PFSK-1 (cell line): ENCODE measurements at regions not wholly inside any gene's neighbourhood (a gene's known extent, or its start where the extent isn't known, plus 50 kb on each side); places are given as distances from the start of the nearest gene placed in this dataset.

Experiments
- FOXP2 ChIP-seq: optimal IDR thresholded peaks from 2 replicates; pipeline ENCODE3; 2011; ENCODE audit warnings: borderline replicate concordance, control low read depth, inconsistent platforms; ENCODE audit not compliant: insufficient read depth; ENCODE audit errors: extremely low read length, extremely low read depth
- POLR2AphosphoS5 ChIP-seq: IDR thresholded peaks from 2 replicates; pipeline ENCODE4 v1.6.1; 2012; ENCODE audit warnings: low read depth, mild to moderate bottlenecking, control low read depth, low read length, moderate library complexity
- SIN3A ChIP-seq: IDR thresholded peaks from 2 replicates; pipeline ENCODE4 v1.6.1; 2012; ENCODE audit warnings: mild to moderate bottlenecking, low read length, moderate library complexity, borderline replicate concordance; ENCODE audit not compliant: insufficient read depth
- TAF1 ChIP-seq: IDR thresholded peaks from 2 replicates; pipeline ENCODE4 v1.6.1; 2012; ENCODE audit warnings: low read length, control low read depth, borderline replicate concordance; ENCODE audit not compliant: insufficient read depth
- TF ChIP-seq, protein P1 (sequence below), 2 experiments: IDR thresholded peaks; 2 replicates each; pipeline versions ENCODE4 v1.6.1 to v1.8.0; 2011 to 2012; ENCODE audit warnings: low read depth in 2 of 2, low read length in 2 of 2, control low read depth in 1 of 2, inconsistent platforms in 1 of 2, mild to moderate bottlenecking in 1 of 2, moderate library complexity in 1 of 2; ENCODE audit not compliant: insufficient read depth in 1 of 2

DNA sequence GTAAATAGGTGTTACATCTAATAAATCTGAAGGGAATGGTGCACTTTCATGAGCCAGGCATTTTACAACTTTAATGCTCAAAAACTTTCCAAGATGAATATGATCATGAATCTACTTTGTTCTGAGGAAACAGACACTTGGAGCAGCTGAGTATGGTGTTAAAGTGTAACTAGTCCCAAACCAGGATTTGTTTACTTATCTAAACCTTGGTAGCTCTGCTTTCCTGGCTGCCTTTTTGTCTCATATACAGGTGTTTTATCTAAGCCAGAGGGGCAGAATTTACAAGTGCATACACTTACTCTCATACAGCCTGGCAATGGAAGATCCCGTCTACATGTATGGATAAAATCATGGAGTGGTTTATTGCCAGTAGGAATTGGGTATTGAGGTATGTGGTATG, 171.5 kb downstream of the FAT3 start:
- TF ChIP-seq TAF1: no peak
- TF ChIP-seq, protein P1, sequence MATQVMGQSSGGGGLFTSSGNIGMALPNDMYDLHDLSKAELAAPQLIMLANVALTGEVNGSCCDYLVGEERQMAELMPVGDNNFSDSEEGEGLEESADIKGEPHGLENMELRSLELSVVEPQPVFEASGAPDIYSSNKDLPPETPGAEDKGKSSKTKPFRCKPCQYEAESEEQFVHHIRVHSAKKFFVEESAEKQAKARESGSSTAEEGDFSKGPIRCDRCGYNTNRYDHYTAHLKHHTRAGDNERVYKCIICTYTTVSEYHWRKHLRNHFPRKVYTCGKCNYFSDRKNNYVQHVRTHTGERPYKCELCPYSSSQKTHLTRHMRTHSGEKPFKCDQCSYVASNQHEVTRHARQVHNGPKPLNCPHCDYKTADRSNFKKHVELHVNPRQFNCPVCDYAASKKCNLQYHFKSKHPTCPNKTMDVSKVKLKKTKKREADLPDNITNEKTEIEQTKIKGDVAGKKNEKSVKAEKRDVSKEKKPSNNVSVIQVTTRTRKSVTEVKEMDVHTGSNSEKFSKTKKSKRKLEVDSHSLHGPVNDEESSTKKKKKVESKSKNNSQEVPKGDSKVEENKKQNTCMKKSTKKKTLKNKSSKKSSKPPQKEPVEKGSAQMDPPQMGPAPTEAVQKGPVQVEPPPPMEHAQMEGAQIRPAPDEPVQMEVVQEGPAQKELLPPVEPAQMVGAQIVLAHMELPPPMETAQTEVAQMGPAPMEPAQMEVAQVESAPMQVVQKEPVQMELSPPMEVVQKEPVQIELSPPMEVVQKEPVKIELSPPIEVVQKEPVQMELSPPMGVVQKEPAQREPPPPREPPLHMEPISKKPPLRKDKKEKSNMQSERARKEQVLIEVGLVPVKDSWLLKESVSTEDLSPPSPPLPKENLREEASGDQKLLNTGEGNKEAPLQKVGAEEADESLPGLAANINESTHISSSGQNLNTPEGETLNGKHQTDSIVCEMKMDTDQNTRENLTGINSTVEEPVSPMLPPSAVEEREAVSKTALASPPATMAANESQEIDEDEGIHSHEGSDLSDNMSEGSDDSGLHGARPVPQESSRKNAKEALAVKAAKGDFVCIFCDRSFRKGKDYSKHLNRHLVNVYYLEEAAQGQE (IDR thresholded peaks at IDR 0.05; ENCODE audit: insufficient read depth in 1 of 2, low read depth in 2 of 2, low read length in 2 of 2): no peak
- TF ChIP-seq POLR2AphosphoS5: no peak
- TF ChIP-seq FOXP2: no peak
- TF ChIP-seq SIN3A: no peak

- TF ChIP-seq TAF1 (no peak), SIN3A (no peak), POLR2AphosphoS5 (no peak), FOXP2 (no peak)
- TF ChIP-seq, protein P1 (IDR thresholded peaks at IDR 0.05; ENCODE audit: insufficient read depth in 1 of 2, low read depth in 2 of 2, low read length in 2 of 2): no peak
These were observed 172.7 kb downstream of the FAT3 start for GRCh38 chr11:92397221-92397755.

DNA sequence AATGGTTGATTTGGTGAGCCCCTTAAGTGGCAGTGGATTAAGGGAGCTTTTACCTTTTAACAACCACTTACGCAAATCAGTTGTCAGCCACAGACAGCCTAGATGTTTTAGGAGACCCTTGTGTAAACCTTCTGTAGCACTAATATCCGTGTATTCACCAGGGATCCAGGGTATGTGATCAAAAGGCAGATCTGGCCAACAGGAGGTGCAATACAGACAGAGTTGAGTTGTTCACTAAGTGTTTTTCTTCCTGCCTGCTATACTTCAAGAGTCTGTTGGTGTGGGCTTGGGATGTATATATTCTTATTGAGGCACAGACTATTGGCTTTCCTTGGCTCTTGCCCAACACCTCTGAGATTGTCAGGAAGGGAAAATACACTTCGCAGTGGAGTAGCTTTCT, 175.1 kb downstream of the FAT3 start:
- TF ChIP-seq TAF1: no peak
- no peak for TF ChIP-seq FOXP2
- TF ChIP-seq POLR2AphosphoS5: no peak
- TF ChIP-seq, protein P1 (IDR thresholded peaks at IDR 0.05; ENCODE audit: insufficient read depth in 1 of 2, low read depth in 2 of 2, low read length in 2 of 2): no peak
- no peak for TF ChIP-seq SIN3A

DNA sequence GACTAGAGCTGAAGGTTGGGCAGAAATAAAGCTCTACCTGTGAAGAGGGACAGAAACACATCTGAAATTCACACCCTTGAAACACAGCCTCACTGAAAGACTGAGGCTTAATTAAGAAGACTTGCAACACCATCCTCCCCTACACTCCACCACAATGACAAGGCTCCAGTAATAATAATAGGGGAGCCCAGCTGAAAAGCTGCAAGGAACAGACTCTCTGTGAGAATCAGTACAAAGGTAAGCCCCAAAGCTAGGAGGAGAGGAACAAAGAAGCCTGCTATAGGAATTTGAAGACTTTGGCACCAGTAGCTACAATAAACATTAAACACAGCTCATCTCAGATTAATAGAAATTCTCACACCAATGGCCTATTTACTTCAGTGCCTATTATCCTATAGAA, 176.9 kb downstream of the FAT3 start:
- TF ChIP-seq TAF1 (no peak), POLR2AphosphoS5 (no peak), SIN3A (no peak), FOXP2 (no peak)
- TF ChIP-seq, protein P1 (IDR thresholded peaks at IDR 0.05; ENCODE audit: insufficient read depth in 1 of 2, low read depth in 2 of 2, low read length in 2 of 2): no peak

DNA sequence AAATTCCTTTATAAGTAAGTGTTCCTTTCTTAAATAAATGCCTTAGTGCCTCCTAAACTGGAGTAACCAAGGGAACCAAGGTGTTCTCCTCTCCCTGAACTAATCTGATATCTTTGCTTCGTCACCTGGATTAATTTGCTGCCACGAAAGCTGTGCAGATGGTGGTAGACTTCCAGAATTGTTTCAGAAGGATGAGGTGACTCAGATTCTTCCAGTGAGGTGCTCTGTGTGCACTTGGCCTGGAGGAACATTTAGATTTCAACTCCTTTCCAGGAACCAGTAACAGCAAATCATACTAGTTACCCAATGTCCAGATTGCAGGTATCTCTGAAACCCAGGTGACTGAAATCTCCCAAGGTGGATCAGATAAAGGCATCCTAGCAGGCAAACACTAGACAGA, 181.9 kb downstream of the FAT3 start:
- TF ChIP-seq SIN3A: no peak
- TF ChIP-seq POLR2AphosphoS5: no peak
- TF ChIP-seq, protein P1 (IDR thresholded peaks at IDR 0.05; ENCODE audit: insufficient read depth in 1 of 2, low read depth in 2 of 2, low read length in 2 of 2): no peak
- TF ChIP-seq FOXP2: no peak
- no peak for TF ChIP-seq TAF1
